KMS-11 (cell line): ENCODE measurements at regions not wholly inside any gene's neighbourhood (a gene's known extent, or its start where the extent isn't known, plus 50 kb on each side); places are given as distances from the start of the nearest gene placed in this dataset.

Experiments used
- H2AFZ ChIP-seq: fragments of 200-600 bp; sonication (generic); 2 replicates; pipeline ENCODE4 v1.6.1; 2016; ENCODE audit warnings: antibody characterized with exemption, mixed run types, low read depth
- H3K27ac ChIP-seq: fragments of 200-600 bp; sonication (generic); 2 replicates; pipeline ENCODE4 v1.6.1; 2016; ENCODE audit warnings: mild to moderate bottlenecking, mixed run types
- H3K27me3 ChIP-seq: fragments of 200-600 bp; sonication (generic); 2 replicates; pipeline ENCODE4 v1.6.1; 2017; ENCODE audit warnings: mild to moderate bottlenecking, low read depth, mixed run types, moderate library complexity; ENCODE audit not compliant: insufficient read depth
- H3K36me3 ChIP-seq: fragments of 200-600 bp; sonication (generic); 2 replicates; pipeline ENCODE4 v1.6.1; 2017; ENCODE audit warnings: mild to moderate bottlenecking, mixed run types; ENCODE audit not compliant: insufficient read depth
- H3K4me1 ChIP-seq: fragments of 200-600 bp; sonication (generic); 2 replicates; pipeline ENCODE4 v1.6.1; 2016; ENCODE audit warnings: mild to moderate bottlenecking, low read depth, mixed run types; ENCODE audit not compliant: poor library complexity, severe bottlenecking
- H3K4me2 ChIP-seq: fragments of 200-600 bp; sonication (generic); 2 replicates; pipeline ENCODE4 v1.7.0; 2016; ENCODE audit warnings: mild to moderate bottlenecking, mixed run types
- H3K4me3 ChIP-seq: fragments of 200-600 bp; sonication (generic); IDR thresholded peaks from 2 replicates; pipeline ENCODE4 v1.6.1; 2017; ENCODE audit warnings: low read depth, low read length, mixed read lengths; ENCODE audit not compliant: insufficient read depth
- H3K79me2 ChIP-seq: fragments of 200-600 bp; sonication (generic); 2 replicates; pipeline ENCODE4 v1.6.1; 2016; ENCODE audit warnings: low read depth, mixed run types; ENCODE audit not compliant: insufficient read depth
- H3K9ac ChIP-seq: fragments of 200-600 bp; sonication (generic); 2 replicates; pipeline ENCODE4 v1.6.1; 2016; ENCODE audit warnings: mild to moderate bottlenecking, mixed run types
- H4K20me1 ChIP-seq: fragments of 200-600 bp; sonication (generic); 2 replicates; pipeline ENCODE4 v1.6.1; 2016; ENCODE audit warnings: mild to moderate bottlenecking, mixed run types; ENCODE audit not compliant: insufficient read depth
- TF ChIP-seq, protein P1 (sequence below): fragments of 200-600 bp; sonication (generic); conservative IDR thresholded peaks from 2 replicates; pipeline ENCODE4 v1.6.1; 2017; ENCODE audit warnings: low read depth, mild to moderate bottlenecking, antibody characterized with exemption, low read length, moderate library complexity, mixed read lengths

DNA sequence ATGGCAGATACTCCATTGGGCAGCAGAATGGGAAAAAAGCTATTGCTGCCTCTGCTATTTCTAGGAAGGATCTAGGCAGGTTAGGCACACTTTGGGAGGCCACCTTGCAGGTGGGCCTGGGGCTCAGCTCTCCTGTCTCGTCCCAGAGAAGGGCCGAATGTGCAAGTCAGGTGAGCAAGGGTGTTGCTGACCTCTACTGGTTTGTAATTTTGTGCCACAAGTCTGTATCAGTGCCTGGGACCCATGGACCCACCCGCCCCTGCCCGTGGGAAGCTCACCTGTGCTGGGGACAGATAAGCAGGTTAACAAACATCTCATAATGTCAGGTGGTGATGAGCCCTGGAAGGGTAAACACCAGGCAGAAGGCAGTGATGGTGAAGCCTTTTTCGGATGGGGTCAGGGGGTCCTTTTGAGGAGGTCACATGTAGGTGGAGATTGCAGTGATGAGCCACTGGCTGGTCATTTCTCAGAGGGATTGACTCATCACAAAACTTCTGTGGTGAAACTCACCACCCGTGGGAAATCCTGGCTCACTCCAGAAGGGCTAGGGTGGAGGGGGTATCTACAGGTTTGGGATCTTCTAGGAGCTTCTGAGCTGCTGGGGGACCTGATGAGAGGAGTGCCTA is 161.3 kb downstream of the KLF13 start:
- H3K27ac ChIP-seq = no peak overlapping the region
- no peaks in the 10 kb centered on the region for H3K79me2 ChIP-seq
- TF ChIP-seq, protein P1, sequence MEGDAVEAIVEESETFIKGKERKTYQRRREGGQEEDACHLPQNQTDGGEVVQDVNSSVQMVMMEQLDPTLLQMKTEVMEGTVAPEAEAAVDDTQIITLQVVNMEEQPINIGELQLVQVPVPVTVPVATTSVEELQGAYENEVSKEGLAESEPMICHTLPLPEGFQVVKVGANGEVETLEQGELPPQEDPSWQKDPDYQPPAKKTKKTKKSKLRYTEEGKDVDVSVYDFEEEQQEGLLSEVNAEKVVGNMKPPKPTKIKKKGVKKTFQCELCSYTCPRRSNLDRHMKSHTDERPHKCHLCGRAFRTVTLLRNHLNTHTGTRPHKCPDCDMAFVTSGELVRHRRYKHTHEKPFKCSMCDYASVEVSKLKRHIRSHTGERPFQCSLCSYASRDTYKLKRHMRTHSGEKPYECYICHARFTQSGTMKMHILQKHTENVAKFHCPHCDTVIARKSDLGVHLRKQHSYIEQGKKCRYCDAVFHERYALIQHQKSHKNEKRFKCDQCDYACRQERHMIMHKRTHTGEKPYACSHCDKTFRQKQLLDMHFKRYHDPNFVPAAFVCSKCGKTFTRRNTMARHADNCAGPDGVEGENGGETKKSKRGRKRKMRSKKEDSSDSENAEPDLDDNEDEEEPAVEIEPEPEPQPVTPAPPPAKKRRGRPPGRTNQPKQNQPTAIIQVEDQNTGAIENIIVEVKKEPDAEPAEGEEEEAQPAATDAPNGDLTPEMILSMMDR = no peak
- no peak overlapping the region for H3K4me3 ChIP-seq
- H3K4me1 ChIP-seq = peaks cover 34% of the 10 kb centered on the region
- no peaks in the 10 kb centered on the region for H3K36me3 ChIP-seq
- no peaks in the 10 kb centered on the region for H3K27me3 ChIP-seq
- H3K4me2 ChIP-seq = peak overlapping the region; percentile 45; the same call in 1 of the 2 replicates
- peak overlapping the region; percentile 58; the same call in 1 of the 2 replicates for H2AFZ ChIP-seq
- H4K20me1 ChIP-seq = no peaks in the 10 kb centered on the region
- no peak overlapping the region for H3K9ac ChIP-seq

DNA sequence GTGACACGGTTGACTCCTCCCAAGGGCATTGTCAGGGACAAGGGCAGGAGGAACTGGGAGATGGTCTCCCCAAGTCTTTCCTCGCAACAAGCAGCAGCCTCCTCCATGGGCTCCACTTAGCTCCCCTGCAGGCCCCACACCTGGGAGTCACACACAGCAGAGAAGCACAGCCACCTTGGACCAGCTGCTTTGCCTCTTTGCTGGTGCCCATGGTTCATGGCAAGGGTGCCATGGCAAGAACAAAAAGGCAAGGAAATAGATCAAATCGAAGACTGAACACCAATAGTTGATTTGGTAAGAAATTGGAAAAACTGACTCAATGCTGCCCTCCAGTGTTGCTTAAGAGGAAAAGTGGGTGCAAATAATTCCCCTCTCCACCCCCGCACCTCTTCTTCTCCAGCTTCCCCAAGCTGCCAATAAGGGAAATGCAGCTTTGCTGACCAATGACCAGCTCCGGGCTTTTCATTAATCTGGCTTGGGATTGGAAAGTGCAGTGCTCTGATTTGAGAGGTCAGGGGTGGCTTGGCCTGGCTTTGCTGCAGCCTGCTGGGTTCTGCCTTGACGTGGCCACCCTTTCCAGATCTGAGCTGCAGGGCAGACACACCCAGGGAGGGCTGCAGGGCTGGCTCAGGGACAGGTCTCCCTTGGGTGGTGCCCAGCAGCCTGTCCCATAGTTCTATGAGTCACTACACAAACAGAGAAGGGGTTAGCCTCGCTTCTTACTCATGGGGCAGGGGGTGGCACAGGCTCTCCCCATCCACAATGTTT is 162.0 kb downstream of the KLF13 start:
- Histone ChIP-seq H3K4me2 (peak overlapping the region; percentile 45; the same call in 1 of the 2 replicates), H3K4me1 (peaks cover 34% of the 10 kb centered on the region), H4K20me1 (no peaks in the 10 kb centered on the region), H3K27me3 (no peaks in the 10 kb centered on the region), H3K36me3 (no peaks in the 10 kb centered on the region), H3K9ac (no peak overlapping the region), H2AFZ (peak overlapping the region; percentile 58; the same call in 1 of the 2 replicates), H3K79me2 (no peaks in the 10 kb centered on the region), H3K27ac (no peak overlapping the region), H3K4me3 (no peak overlapping the region)
- TF ChIP-seq, protein P1 = peak; percentile 92

DNA sequence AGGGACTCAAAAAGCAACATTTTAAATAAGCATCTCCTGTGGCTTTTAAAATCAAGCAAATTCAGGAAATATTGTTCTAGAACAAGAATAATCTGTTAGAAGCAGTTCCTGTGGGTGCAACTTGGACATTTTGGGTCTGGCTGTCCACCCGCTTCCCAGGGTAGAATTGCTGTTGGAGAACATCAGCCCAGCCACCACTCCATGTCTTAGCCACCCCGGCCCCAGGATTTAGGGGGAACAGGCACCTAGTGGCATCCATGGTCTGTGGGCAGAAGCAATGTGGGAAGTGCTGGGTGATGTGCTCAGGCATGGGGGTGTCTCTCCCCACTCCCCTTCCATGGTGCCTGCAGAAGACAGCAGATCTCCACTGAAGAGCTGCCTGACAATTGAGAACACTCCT is 162.6 kb downstream of the KLF13 start:
- no peak overlapping the region for H3K4me2 ChIP-seq
- no peak overlapping the region for H2AFZ ChIP-seq

DNA sequence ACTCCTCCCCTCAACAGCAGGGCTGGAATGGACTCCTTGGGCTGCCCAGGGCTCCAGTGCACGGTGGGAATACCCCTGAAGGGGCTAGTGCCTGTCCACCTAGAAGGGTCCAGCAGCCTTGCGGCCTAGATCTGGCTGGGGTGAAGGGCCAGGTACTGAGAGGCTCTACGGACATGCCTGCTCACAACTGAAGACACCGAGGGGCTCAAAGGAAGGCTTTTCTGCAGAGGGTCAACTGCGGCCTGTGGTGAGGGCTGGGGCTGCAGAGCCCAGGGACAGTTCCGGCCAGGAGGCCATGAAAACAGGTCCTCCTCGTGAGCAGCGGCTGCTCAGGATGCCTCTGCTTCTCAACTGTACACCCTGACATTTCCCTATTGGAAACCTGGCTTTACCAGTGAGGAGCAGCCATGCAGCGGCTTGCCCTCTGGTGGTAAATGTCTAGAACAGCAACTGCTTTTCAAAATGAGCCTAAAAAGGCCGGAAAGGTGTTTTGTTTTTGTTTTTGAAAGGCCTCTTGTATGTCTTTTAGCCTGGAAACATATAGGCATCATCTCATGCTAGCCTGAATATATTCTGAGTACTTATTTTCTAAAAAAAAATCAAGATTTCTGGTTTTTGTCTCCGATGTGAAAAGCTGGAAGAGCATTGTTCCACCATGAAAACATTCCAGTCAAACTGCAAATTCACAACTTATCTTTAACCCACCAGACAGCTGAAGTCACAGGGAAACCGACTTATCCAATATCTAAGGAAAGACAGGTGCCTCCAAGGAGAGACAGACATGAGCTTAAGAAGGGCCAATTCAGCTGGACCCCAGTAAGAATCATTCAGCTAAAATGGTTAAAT is 163.4 kb downstream of the KLF13 start:
- Histone ChIP-seq H3K27me3 (no peaks in the 10 kb centered on the region), H3K4me2 (peak overlapping the region; percentile 18; the same call in 1 of the 2 replicates), H3K9ac (no peak overlapping the region), H3K4me1 (peaks cover 34% of the 10 kb centered on the region), H3K4me3 (no peak overlapping the region), H2AFZ (peak overlapping the region; percentile 23; the same call in 1 of the 2 replicates), H3K36me3 (no peaks in the 10 kb centered on the region), H3K27ac (no peak overlapping the region), H3K79me2 (no peaks in the 10 kb centered on the region), H4K20me1 (no peaks in the 10 kb centered on the region)
- TF ChIP-seq, protein P1 = peak; percentile 93

More for the DNA sequence above, 162.6 kb downstream of the KLF13 start:
- H3K9ac ChIP-seq = no peak overlapping the region
- H3K27ac ChIP-seq = no peak overlapping the region
- TF ChIP-seq, protein P1 = no peak
- H3K79me2 ChIP-seq = no peaks in the 10 kb centered on the region
- no peaks in the 10 kb centered on the region for H3K36me3 ChIP-seq
- H3K27me3 ChIP-seq = no peaks in the 10 kb centered on the region
- no peak overlapping the region for H3K4me3 ChIP-seq
- H4K20me1 ChIP-seq = no peaks in the 10 kb centered on the region
- peaks cover 34% of the 10 kb centered on the region for H3K4me1 ChIP-seq
